KG1 (cell line): ENCODE measurements at regions not wholly inside any gene's neighbourhood (a gene's known extent, or its start where the extent isn't known, plus 50 kb on each side); places are given as distances from the start of the nearest gene placed in this dataset.

Source experiments
- DNase-seq: peaks from one replicate; lab custom pipeline; 2025; lab: John Stamatoyannopoulos, UW

- no peak for DNase-seq
Observed at GRCh38 chr2:198809976-198810375, 647.8 kb downstream of the SATB2 start.

DNA sequence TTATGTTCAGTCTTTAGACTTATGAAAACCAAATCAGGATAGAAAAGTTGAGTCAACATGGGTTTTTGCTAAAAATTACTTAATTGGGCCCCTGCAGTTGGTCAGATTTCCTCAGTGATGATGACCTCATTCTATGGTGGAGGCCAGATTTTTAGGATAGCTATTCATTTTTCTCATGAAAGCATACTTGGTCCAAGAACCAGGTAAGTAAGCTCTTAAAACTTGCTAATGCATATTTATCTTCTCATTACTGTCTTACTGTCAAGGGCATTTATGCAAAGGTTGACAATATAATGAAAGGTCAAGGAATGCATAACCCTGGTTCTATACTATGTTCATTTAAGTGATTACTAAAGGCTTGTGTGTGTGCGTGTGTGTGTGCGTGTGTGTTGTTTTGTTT lies 650.6 kb downstream of the SATB2 start:
- no peak for DNase-seq

GRCh38 chr2:198795419-198795818 lies 662.3 kb downstream of the SATB2 start:
- DNase-seq = no peak

- no peak for DNase-seq
Observed at GRCh38 chr2:198791623-198792022, 666.1 kb downstream of the SATB2 start.

DNA sequence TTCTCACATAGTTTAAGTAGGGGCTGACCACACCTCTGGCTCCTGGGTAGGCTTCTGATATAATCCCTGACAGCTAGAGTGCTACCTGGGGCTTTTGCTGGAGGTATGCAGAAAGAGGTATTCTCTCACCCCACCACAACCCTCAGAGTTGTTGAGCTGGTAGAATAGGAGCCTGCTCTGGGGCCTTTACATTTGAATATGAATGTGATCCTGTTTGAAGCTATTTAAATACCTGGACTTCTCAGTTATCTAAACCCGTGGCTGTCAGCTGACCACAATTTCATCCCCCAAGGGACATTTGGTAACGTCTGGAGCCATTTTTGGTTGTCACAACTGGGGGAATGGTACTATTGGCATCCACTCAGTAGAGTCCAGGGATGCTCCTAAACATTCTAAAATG lies 669.1 kb downstream of the SATB2 start:
- no peak for DNase-seq

GRCh38 chr2:198782734-198783133 lies 675.0 kb downstream of the SATB2 start:
- no peak for DNase-seq

- DNase-seq = no peak
Observed at GRCh38 chr2:198776616-198777406, 680.9 kb downstream of the SATB2 start.

DNA sequence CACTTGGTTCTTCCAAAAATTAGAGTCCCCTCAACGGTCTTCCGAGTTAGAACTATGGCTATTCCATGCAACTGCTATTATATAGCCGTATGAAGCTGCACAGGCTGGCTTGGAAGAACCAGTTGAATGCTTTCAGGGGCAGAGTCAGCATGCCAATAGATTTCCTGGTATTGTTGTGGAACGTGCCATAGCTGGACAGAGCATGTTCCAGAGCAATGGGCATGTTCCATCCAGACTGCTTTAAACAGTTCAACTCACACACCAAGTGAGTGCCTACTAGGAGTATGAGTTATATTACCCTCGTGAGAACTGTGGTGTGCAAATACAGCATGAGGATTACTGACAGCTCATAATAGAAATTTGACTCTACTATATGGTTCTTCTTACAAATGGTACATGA lies 682.0 kb downstream of the SATB2 start:
- DNase-seq = no peak

GRCh38 chr2:198774576-198774975 lies 683.2 kb downstream of the SATB2 start:
- no peak for DNase-seq

- DNase-seq = no peak
Observed at GRCh38 chr2:198767694-198768093, 690.0 kb downstream of the SATB2 start.

- DNase-seq = no peak
Observed at GRCh38 chr2:198763793-198764192, 693.9 kb downstream of the SATB2 start.

- DNase-seq = no peak
Observed at GRCh38 chr2:198762441-198762840, 695.3 kb downstream of the SATB2 start.

DNA sequence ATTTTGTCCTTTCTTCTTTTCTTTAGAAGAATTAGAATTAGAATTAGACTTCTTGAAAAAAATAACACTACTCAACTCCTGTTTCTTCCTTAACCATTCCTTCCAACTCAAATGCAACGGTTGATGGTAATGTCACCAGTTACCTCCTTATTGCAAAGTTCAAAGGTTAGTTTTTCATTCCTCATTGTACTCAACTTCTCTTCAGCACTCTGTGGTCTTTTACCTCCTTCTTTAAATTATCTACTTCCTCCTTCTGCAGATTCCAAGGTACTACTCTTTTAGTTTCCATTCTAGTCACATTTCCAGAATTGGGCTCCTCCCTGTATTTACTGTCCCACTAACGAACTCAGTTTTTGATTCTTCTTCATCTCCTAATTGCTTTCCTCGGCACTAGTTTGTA lies 700.7 kb downstream of the SATB2 start:
- no peak for DNase-seq

GRCh38 chr2:198756166-198756565 lies 701.6 kb downstream of the SATB2 start:
- no peak for DNase-seq

DNA sequence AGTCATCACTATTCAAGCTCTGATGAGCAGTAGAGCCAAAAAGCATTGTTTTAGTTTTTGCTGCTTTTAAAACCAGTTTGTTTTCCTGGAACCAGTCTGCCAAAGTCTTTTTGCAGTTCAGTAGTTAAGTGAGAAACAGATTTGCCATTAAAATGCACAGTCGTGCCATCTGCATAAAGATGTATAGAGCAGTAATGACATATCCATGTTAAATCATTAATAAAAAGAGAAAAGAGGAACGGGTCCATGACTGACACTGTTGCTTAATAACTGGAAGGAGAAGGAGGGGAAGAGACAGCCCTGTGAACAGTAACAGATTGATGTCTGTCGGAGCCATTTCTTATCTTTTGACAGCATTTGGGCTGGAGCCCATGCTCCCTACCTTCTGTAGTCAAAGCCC lies 704.6 kb downstream of the SATB2 start:
- no peak for DNase-seq

DNA sequence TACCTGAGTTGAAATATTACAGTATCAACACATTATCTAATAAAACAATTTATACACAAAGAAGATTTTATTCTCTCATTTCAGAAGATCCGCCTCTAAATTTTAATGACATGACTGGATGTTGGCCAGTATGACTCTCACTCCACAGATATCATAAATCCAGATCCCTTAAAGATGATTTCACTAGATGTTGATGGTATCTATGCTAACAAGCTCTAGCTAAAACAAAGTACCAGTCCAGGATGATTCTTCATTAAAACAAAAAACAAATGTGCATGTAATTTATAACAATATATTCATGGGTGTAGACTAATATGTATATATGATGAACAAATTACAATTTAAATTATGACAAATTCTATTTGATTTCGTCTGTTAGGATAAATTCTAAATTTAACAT lies 708.4 kb downstream of the SATB2 start:
- DNase-seq = no peak

DNA sequence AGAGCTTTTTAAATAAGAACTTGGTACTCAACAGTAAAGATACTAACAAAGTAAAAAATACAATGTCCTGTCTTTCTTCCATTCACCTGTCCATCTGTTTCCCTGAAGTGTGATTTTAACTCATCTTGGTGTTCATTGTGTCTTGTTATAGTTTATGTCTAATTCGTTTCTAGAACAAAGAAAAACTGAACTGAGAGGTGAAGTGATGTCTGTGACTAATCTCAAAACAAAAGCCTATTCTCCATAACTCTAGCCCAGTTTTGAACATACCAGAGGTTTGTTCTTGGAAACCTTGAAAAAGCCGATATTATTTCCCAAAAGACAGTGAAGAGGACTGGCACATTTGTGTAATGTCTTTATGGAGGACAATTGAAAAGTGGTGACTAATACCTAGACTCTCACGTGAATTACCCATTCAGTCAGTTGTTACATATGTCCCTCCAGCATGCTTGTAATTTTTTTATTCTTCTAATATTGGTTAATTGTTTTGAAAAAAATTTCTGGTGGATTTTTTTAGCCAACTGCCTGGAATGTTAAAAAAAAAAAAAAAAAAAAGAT lies 725.8 kb downstream of the SATB2 start:
- DNase-seq = no peak

GRCh38 chr2:198720266-198720665 lies 737.5 kb downstream of the SATB2 start:
- DNase-seq = no peak

- no peak for DNase-seq
Observed at GRCh38 chr2:198717451-198717850, 740.3 kb downstream of the SATB2 start.

DNA sequence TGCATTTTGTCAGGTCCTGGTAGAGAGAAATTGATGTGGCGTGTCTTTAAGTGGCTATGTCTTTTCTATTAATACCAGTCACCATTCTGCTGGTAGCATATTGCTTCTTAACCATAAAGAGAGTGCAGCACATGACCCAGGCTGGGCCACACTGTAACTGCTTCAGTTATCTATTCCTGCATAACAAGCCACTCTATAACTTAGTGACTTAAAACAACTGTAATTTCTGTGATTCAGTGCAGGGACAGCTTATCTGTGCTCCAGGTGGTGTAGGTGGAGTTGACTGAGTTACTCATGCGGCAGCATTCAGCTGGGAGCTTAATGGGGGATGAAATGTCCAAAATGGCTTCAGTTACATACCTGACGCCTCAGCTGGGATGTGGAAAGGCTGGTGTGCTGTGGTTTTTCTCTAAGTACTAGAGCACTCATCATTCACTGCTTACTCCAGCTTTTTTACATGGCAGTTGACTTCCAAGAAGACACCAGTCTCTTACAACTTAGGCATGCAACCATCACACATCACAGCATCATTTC lies 742.4 kb downstream of the SATB2 start:
- no peak for DNase-seq

DNA sequence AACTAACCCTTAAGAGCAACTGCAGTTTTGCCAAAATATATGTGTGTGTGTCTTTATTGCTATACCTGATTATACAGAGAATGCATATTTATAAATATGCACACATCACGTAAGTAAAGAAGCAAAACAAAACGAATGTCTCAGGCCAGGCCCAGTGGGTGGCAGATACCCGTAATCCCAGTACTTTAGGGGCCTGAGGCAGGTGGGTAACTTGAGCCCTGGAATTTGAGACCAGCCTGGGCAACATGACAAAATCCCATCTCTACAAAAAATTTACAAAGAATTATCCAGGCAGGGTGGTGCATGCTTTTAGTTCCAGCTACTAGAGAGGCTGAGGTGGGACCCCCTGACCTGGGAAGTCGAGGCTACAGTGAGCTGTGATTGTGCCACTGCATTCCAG lies 745.3 kb downstream of the SATB2 start:
- no peak for DNase-seq

DNA sequence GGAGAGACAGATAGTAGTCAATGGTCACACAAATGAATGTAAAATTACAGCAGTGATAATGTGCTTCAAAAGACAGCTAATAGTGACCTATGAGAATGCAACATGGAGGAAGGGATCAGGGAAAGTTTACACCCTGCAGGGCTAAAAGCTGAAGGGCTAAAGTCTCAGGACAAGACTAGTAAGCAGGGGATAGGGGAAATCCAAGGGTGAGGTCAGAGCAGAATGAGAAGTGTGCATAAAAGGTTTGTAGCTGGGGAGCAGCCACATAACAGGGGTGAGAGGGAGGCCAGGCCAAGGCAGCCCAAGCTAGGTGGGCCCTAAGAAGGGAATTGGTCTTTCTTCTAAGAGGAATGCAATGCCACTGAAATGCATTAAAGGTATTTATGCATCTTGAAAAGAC lies 746.3 kb downstream of the SATB2 start:
- no peak for DNase-seq

DNA sequence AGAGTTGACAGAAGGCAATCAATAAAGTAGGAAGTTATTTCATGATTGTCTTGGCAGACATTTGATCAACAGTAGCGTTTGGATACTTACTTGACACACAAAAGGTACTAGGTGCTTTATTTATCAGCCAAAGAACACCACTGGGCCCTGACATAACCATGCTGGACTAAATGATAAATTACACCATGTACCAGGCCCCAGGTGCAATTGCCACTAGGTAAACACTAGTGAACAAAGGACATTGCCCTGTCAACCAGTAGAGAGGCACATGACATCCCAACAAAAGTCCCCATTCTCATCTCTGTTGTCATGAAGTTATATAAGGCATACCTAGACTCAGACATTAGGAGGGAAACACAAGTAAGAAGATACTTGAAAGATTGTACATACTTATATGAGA lies 747.2 kb downstream of the SATB2 start:
- no peak for DNase-seq
